ENCODE measurements at regions not wholly inside any gene's neighbourhood (a gene's known extent, or its start where the extent isn't known, plus 50 kb on each side); places are given as distances from the start of the nearest gene placed in this dataset.

GRCh38 chrX:2631743-2632532, 59.2 kb upstream of the CD99 start:
- TF ChIP-seq ETV6 (conservative IDR thresholded peaks at IDR 0.05 in 1 of 2, IDR thresholded peaks at IDR 0.05 in 1 of 2; ENCODE audit: borderline replicate concordance in 1 of 2, low read depth in 1 of 2) (0 out of 4 replicates have a peak, but pooled peaks of 1 of the 2 experiments have one; percentile 35), NR2C1 (IDR thresholded peaks at IDR 0.05) (peak; percentile 57), CBX5 (IDR thresholded peaks at IDR 0.05; ENCODE audit: low read depth) (0 out of 2 replicates have a peak, but pooled peaks have one; percentile 26), IKZF1 (conservative IDR thresholded peaks at IDR 0.05) (no peak), HDAC6 (IDR thresholded peaks at IDR 0.05; ENCODE audit: unreplicated experiment) (no peak)
- H3K4me1 ChIP-seq (ENCODE audit: control insufficient read depth, insufficient read depth, low read length) = no peaks in the 10 kb centered on the region
- FAIRE-seq = no peak
- ChIA-PET RAD21 (ENCODE audit: unreplicated experiment) (no interaction called here), CTCF (no interaction called here), POLR2A (no interaction called here), SMC1A (ENCODE audit: uncharacterized antibody, unreplicated experiment) (no interaction called here)
- H3K9ac ChIP-seq (ENCODE audit: control insufficient read depth, insufficient read depth, low read length) = no peak overlapping the region
- intact Hi-C loops (cut with micrococcal nuclease; ENCODE audit: unreplicated experiment) = no loop called here
- no TSS peak for BruUV-seq (replicated peaks)
- in situ Hi-C loops (cut with MboI) = no loop called here
- peaks cover 3 to 8% of the 10 kb centered on the region in 2 experiments; a peak in 3 of 4 replicates for H3K36me3 ChIP-seq (ENCODE audit: control insufficient read depth in 2 of 2, insufficient read depth in 2 of 2, low read length in 1 of 2)
- H3K4me3 ChIP-seq = no peak overlapping the region
- no peak overlapping the region for H3K27ac ChIP-seq (ENCODE audit: control insufficient read depth, insufficient read depth)
- no peaks in the 10 kb centered on the region for H4K20me1 ChIP-seq (ENCODE audit: control insufficient read depth, insufficient read depth)
- WGBS (ENCODE audit: insufficient coverage, insufficient replicate concordance, low lambda C conversion rate, missing lambda C conversion rate) = 61% methylated on average over 3 of the region's 3 CpGs
- no peak overlapping the region for H3K4me2 ChIP-seq (ENCODE audit: control insufficient read depth, insufficient read depth)
- no peak for DNase-seq (ENCODE audit: low read depth, low spot score)
- H2AFZ ChIP-seq (ENCODE audit: control insufficient read depth, low read depth, low read length) = peak overlapping the region; percentile 71
- H3K9me3 ChIP-seq (replicated peaks; ENCODE audit: control insufficient read depth, insufficient read depth, low read length) = peaks cover 27% of the 10 kb centered on the region
- no peak for ATAC-seq
- no peaks in the 10 kb centered on the region for H3K79me2 ChIP-seq (ENCODE audit: control insufficient read depth, insufficient read depth, low read length)
- no peaks in the 10 kb centered on the region for H3K27me3 ChIP-seq (replicated peaks in 1 of 2; ENCODE audit: control insufficient read depth in 2 of 2, insufficient read depth in 2 of 2, low read length in 1 of 2)

Measured in GM12878 (cell line).